CD4-positive, alpha-beta T cell treated with Interleukin-15 for 4 hours (primary cell): ENCODE measurements at regions not wholly inside any gene's neighbourhood (a gene's known extent, or its start where the extent isn't known, plus 50 kb on each side); places are given as distances from the start of the nearest gene placed in this dataset.

Experiments used
- DNase-seq: peaks from one replicate; pipeline ENCODE4 v3.0.0-alpha.2; 2020; ENCODE audit warnings: low spot score

DNA sequence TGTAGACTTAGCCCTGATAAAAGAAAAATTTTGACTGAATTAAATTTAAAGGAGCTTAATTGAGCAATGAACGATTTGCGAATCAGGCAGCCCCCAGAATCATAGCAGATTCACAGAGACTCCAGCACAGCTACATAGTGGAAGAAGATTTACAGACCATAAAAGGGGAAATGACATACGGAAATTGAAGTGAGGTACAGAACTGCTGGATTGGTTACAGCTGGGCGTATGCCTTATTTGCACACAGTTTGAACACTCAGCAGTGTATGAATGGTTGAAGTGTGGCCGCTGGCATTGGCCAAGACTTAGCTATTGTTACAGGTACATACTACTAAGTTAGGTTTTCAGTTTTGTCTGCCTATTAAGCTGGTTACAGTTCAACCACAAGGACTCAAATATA is 433.5 kb upstream of the CELF2 start:
- DNase-seq: no peak

DNA sequence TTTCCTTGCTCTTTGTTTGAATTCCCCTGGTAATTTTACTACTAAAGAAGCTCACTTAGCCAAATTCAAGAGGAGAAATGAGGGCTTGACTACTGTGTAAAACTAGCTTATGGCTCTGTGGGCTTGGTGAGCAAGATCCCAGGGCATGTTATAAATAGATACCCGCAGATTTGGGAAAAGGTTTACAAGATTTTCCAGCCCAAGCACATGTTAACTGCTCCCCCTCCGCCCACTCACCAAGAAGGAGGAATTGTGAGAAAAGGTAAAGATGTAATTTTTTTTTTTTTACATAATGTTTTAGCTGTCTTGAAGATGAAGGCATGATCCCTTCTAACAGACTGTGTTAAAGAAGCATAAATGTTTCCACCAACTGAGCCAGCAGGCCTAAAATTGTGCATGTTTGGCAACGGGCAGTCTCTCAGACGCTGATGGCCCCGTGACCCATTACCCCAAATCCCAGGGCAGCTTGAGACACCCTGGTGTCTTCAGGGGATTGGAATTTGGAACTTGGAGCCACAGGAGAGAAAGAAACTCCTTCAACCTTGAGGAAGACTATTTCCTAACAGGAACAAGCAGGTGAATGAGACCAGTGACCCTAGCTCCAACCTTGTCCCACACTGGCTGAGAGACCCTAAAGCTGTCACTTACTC is 429.8 kb upstream of the CELF2 start:
- DNase-seq: no peak

DNA sequence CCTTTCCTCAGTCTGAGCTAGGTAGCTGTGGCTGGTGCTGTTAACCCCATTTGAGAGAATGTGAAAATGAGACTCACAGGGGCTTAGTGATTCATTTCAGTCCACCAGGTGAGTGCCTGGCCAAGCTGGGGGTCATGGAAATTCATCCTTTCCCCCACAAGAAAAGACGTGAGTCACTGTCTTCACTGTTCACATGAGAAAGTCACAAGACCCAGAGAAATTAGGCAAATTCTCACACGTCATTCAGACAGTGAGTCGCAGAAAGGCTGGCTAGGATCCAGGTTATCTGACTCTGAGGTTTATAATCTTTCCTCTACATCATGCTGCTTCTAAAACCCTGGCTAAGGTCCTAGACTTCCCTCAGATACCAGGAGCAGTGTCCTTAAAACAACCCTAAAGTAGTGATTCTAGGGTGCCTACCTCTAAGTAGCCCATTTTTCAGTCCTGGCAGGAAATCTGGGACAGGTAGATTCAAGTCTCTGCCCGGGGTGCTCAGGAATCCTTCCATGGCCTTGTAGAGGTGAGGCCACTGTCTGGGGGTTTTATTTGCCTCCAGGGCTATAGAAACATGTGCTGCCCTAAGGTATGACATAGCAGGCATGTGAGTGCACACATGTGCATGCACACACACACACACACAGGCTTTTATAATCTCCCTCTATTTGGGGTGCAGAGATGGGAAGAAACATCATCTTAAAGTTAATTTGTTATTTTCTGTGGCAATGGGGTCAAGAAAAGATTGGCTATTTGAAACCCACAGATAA is 427.9 kb upstream of the CELF2 start:
- no peak for DNase-seq

DNA sequence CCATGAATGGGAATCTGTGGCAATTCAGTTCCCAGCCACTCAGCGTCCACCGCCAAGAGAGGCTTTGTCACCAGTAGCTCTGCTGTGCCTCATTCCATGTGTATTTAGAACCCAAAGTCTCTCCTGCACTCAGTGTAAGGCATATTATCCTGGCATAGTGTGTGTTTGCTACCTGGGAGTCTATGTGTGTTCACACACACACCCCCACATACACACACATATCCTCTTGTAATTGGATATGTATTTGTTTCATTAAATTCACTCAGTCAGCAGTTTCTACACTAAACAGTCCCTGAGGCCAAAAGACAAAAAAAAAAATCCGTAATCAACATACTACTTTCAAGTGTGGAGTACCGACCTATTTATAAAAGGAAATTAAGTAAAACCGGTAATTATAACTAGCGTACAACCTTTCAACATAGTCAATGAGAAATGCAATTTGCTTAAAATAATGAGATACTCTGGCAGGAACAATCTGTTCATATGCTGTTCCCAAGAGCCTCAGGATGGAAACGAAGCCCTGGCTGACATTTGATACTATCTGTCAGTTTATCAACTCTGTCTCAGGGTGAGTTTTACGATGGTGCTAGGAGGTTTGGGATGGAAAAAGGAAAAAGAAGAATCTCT is 425.8 kb upstream of the CELF2 start:
- DNase-seq: no peak

DNA sequence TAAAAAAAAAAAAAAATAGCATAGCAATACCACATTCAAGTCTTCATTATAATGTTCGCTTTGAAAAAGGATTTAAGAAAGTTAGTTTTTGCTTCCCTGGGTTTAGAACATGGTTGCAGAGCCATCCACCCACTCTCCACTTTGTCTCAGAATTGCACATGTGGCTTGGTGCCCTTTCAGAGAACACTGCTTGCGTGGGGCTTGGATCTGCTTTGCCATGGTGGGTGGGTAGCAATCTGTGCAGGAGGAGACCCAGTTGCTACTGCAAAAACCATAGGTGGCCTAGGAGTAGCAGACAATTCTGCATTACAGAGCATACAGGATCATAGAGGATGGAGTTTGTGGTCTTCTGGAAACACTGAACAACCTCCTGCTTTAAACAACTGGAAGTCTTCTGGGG is 421.4 kb upstream of the CELF2 start:
- DNase-seq: no peak

DNA sequence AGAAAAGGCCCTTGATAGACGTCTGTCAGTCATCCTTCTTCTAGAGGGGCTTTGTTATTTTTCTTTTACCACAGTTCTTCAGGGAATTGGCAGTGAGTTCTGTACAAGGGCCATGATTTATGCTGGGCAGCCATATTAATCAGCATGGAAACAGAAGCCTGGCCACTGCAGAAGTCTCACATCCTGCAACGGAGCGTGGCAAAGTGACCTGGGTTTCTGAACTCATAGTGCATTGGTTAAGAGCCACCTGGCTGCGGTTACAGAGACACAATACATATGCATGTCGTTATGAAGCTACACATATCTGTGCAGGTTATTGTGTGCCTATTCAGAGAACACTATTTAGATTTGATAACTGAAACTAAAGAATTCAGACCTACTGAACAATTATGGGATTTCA is 419.4 kb upstream of the CELF2 start:
- no peak for DNase-seq

DNA sequence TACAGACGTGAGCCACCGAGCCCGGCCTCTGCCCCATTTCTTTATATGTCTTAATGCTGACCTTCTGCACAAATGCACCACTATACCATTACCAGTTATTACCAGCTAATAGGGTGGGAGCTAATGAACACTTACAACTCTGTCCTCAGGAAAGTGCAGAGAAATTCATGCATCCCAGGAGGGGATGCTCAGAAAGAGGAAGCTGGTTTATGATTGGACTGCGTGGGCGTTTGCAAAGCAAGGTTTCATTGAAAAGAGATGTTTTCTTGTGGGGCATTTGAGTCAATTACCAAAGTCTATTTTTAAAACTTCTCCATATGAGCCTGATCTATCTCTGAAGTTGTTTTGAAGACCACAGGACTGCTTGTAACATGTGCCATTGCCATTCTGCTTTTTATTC is 417.7 kb upstream of the CELF2 start:
- no peak for DNase-seq

DNA sequence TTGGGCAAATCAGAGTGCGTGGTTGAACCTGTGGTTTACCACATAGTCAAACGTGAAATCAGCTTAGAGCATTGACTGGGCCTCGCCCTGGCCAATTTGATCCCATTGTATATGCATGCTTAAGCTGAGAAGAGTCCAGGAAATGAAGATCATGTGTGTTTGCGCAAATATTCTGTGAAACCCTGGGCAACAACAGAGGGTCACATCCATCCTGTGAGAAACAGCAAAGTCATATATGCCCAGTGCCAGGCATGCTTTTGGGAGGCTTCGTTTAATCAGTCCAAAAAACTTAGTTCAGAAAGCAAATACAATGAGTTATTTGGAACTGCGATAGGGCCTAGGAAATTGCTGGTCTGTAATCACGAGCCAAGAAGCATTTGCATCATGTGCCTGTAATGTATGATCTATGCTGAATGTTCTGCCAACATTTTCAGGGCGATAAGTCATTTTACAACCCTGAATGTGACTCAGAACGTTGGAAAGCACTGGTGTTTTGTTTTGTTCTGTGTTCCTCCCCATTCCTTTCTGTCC is 412.1 kb upstream of the CELF2 start:
- no peak for DNase-seq

DNA sequence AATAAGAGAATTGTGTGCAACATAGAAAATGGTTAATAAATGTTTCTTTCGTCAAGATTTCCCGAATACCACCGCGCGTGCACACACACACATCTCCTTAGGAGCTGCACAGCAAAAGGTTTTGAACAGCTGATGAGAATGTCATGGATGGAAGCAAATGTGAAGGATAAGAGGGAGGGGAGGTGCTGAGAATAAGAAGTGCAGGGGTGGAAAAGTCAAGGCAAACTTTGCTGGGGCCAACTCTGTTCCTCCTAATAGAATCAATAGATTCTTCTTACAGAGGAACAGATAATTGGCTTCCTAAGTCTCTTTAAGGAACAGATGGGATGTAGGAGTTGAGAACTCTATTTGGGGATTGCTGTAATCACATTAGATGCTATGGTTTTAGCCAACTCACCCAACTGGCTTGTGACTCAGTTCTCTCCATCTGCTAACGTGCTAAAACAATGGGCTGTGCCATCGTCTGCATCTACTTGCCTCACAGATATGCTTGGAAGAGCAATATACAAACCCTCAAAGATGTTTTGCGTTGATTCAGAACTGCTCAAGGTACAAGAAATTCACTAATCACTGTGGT is 408.2 kb upstream of the CELF2 start:
- DNase-seq: no peak

DNA sequence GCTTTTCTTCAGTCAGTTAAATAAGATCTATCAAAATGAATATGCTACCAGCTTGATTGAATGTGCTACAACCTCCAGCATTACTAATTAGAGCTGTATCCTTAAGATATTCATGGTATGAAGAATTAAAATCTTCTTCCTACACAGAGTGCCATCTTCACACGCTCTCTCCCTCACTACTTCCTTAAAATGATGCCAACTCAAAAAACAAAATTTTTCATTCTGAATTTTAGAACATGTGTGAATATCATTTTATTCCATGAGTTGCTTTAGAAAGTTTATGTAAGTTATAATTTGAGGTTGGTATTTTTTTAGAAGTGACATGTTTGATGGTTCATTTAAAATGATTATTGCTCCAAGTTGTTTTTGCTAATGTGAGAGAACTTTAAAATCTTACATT is 407.5 kb upstream of the CELF2 start:
- no peak for DNase-seq

DNA sequence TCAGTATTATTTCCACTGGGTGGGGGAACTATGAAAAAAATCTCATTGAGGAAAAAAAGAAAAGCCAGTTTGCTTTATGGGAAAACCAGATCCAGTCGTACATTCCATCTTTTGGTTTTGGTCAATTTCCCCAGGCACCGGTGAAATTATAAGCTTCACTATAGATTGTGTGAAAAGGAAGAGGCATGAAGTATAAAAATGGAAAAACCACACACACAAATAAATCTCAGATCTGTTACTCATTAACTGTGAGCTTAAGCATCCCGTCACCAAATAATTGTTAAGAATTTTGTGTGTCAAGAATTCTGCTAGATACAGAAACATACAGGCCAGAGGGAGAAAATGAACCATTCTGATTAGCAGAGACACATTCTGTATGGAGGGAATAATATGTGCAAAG is 405.5 kb upstream of the CELF2 start:
- DNase-seq: no peak

DNA sequence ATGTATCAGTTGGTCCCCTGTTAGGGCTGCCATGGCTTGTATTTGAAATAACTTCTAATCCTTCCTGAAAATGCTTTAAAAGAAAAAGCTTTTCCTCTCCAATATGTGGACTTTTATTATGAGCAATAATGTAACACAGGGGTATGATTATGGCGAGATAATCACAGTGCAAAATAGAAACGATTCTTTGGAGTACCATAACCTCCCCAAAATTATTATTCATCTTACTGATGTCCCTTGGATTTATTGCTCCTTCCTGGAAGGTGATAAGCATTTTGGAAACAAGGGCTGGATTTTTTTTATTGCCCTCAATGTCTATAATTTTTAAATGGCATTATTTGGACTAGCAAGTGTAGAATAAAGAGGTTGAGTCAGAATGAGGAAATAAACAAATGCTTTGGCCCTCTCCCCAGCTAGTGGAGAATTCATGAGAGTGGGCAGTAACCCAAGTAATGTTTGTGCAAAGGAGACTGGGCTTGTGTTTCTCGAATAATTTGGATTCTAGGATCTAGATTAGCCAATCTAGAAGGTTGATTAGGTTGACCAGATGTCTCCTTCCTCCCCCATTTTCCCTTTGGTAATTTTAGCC is 403.9 kb upstream of the CELF2 start:
- no peak for DNase-seq

DNA sequence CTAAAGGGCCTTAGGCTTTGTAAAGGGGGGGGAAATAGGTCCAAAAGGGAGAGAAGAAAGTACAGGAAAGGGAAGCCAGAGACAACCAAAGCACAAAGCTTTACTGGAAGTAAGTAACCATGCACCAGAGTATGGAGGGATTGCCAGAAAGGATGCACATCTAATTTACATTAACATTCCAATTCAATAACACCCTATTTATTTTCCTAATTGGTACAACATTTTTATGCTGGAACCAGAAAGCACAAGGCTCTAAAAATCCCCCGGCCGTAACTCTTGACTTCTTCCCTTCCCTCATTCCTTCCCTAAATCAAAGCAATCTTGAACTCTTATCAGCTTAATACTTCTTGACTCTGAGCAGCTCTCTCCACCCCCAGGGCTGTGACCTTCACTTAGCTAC is 400.0 kb upstream of the CELF2 start:
- DNase-seq: no peak

DNA sequence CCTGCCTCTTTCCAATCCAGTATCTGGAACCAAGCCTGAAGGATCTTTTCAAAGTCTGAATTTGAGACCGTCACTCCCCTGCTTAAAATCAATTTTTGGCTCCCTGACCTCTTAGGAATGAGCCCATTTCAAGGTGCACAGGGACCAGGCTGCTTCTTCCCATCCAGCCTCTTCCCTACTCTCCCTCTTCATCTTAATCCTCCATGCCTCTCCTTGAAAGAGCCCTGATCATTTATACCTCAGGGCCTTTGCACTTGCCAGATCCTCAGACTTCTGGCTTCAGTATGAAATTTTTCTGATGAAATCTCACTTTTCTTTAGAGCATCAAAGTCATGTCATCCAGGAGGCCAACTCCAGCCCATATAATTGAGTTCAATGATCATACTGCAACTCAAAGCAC is 399.5 kb upstream of the CELF2 start:
- no peak for DNase-seq

DNA sequence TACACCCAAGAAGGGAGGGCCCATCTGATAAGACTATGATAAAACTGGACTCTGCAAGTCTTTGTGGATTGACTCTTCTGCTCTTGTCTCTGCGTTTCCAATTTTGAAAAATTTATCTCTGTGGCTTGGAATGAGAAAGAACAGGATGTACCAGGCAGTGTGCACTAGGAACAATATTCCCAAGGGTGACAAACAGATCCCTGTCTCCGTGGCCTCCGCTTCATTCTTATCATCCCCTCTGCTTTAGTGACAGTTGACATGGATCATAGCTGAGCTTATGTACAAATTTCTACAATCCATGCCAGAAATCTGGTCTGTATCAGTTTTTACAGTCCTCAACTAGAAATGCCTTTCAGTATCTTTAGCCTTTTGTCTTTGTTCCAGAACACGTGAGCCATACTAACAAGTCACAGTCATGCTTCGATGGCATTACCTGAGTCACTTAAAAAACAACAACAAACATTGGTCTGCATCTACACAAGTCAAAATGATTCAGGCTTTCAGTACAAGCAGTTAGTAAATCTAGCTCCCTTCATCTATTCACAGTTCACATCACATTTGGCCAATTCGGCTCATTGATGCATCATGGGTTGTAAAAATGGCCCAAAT is 393.6 kb upstream of the CELF2 start:
- DNase-seq: no peak

DNA sequence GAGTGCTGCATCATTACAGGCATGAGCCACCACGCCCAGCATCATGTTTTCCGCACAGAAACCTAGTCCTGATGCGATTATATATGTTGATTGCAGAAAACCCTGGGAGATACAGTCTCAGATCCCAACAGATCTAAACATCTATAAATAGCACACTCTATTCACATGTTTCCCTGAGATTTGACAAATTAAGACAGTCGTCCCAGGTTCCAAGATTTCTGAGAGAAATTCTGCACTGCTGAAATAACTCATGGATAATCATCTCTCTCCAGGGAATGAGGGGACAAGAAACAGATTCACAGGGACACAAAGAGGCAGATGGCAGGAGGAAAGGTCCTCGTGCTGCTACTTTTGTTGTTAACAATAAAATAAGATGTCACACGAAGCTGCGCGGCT is 393.1 kb upstream of the CELF2 start:
- no peak for DNase-seq

DNA sequence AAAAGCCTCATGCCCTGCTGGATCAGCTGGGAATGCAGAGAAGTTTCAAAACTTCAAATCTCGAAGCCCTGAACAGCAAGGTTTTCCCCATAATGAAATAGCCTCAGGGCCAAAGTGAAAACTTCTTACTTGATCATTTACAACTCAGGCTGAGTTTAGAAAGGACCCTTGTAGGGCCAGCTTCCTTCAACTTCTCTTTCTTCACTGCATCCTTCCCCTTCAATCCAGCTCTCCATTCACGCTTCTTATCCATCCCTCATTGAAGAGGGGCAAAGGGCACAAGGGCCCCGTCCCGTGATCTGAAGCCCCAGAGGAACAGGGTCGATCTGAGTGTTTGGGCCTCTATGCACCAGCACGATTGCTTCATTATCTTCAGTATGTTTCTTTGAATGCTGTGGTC is 392.2 kb upstream of the CELF2 start:
- DNase-seq: no peak

DNA sequence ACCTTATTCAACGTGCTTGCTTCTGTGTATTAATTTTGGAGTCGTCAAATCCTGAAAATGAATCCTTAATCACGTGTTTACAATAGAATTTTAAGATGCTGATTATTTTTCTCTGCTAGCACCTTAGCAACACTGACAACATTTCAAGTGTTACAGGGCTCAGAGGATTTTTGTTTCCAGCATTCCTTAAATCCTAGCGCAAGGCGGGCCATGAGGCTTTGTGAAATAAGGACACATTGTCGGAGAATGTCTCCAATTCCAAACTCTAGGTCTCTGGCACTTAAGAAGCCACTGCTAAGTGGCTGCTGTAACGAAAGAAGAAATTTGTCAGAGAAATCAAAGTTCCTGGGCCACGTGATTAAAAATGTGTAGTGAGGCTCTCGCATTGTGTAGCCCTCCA is 390.9 kb upstream of the CELF2 start:
- no peak for DNase-seq

DNA sequence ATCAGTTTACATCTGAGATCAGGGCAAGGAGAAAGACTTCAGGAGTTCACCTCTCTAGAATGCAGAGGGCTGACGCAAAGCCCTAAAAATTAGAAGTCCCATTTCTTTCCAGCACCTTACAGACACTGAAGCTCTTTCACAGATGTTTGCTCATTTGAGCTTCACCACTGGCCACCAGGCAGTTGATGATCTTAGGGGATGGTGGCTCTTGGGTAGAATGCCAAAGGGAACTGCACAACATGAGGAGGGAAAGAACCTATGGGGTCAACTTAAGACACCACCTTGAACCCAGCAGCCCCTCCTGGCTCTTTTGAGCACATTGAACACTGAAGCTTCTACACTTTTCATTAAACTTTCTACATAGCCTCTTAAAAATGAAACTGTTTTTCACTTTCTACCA is 390.3 kb upstream of the CELF2 start:
- no peak for DNase-seq

DNA sequence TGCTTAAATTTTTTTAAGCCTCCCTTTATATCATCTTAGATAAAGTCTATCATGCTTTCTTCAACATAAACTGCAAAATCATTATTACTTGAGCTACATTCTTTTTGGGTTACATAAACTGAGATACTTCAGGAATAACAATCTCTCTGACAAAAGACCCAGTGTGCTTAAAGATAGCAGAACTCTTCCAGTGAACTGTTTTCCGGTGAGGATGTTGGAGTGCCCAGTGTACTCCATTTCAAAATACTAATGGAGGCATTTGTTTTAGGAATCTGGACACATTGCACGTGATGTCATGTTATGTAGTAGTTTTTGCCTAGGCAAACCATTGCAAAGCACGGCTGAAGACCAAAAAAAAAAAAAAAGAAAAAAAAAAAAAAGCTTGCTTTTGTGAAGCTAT is 388.2 kb upstream of the CELF2 start:
- DNase-seq: no peak

DNA sequence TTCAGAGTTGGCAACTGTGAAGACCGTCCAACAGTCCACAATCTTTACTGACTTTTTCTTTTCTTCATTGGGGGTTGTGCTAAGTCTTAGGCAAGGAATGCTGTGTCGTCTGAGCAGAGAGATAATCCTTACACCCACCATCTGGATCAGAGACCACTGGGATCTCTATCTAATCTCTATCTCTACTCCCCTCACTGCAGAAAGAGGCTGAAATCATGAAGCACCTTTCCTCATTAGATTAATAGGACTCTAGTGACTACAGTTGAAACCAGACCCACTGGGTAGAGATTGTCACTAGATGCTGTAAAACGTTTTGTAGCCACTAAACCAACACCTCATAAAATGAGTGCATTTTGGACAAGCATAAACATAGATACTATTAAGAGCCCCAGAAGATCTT is 387.4 kb upstream of the CELF2 start:
- DNase-seq: no peak

DNA sequence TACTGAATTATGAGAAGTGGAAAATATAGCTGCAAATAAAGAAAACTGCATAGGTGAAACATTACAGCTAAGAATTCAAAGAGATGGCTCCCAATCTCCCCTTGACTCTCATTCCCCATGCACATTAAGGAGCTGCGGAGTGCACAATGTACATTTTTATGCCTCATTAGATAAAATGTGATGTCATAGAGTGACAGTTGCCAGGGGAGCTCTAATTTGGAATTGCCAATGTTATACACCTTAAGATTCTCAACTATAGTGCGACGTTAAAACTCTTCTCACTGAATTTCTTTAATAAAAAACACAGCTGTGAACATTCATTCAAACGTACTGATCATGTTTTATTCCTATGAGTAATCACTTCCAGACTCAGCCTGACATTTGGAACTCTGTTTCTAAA is 386.9 kb upstream of the CELF2 start:
- no peak for DNase-seq
